ENCODE measurements at regions not wholly inside any gene's neighbourhood (a gene's known extent, or its start where the extent isn't known, plus 50 kb on each side); places are given as distances from the start of the nearest gene placed in this dataset.
A peak's percentile ranks its signal among the peaks of the same experiment; 100 is the strongest.

GRCh38 chr18:39655341-39655740, 2089.7 kb upstream of the CELF4 start:
- Histone ChIP-seq H3K27ac (no peak overlapping the region), H3K9me3 (no peaks in the 10 kb centered on the region), H3K4me3 (no peak overlapping the region), H3K4me1 (no peaks in the 10 kb centered on the region), H3K36me3 (no peaks in the 10 kb centered on the region), H3K27me3 (ENCODE audit: low read depth) (no peaks in the 10 kb centered on the region)
- no peak for TF ChIP-seq CTCF (IDR thresholded peaks at IDR 0.05)
- intact Hi-C loops (cut with DNase I) = no loop called here
- no peak for DNase-seq
- no peak for ATAC-seq

GRCh38 chr18:39653221-39653620, 2087.6 kb upstream of the CELF4 start:
- Histone ChIP-seq H3K27ac (no peak overlapping the region), H3K9me3 (no peaks in the 10 kb centered on the region), H3K4me1 (no peaks in the 10 kb centered on the region), H3K27me3 (ENCODE audit: low read depth) (no peaks in the 10 kb centered on the region), H3K36me3 (no peaks in the 10 kb centered on the region), H3K4me3 (no peak overlapping the region)
- TF ChIP-seq CTCF (IDR thresholded peaks at IDR 0.05) = no peak
- no peak for ATAC-seq
- intact Hi-C loops (cut with DNase I) = no loop called here
- DNase-seq = no peak

DNA sequence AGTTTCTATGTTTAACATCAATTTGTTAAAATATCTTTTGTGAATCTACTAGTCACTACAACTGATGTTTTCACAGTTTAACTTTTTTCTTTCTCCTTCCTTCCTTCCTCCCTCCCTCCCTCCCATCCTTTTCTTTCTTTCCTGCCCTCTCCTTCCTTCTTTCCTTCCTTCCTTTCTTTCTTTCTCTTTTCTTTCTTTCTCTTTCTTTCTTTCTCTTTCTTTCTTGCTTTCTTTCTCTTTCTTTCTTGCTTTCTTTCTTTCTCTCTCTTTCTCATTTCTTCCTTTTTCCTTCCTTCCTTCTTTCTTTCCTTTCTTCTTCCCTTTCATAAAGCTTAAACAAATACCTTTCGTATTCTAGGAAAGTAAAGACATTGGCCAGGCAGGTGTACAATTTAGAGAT, 2083.0 kb upstream of the CELF4 start:
- DNase-seq = no peak
- no peak for TF ChIP-seq CTCF (IDR thresholded peaks at IDR 0.05)
- no peak overlapping the region for H3K27ac ChIP-seq
- H3K4me1 ChIP-seq = no peaks in the 10 kb centered on the region
- intact Hi-C loops (cut with DNase I) = no loop called here
- ATAC-seq = no peak
- H3K4me3 ChIP-seq = no peak overlapping the region
- no peaks in the 10 kb centered on the region for H3K9me3 ChIP-seq
- no peaks in the 10 kb centered on the region for H3K36me3 ChIP-seq
- H3K27me3 ChIP-seq (ENCODE audit: low read depth) = no peaks in the 10 kb centered on the region

DNA sequence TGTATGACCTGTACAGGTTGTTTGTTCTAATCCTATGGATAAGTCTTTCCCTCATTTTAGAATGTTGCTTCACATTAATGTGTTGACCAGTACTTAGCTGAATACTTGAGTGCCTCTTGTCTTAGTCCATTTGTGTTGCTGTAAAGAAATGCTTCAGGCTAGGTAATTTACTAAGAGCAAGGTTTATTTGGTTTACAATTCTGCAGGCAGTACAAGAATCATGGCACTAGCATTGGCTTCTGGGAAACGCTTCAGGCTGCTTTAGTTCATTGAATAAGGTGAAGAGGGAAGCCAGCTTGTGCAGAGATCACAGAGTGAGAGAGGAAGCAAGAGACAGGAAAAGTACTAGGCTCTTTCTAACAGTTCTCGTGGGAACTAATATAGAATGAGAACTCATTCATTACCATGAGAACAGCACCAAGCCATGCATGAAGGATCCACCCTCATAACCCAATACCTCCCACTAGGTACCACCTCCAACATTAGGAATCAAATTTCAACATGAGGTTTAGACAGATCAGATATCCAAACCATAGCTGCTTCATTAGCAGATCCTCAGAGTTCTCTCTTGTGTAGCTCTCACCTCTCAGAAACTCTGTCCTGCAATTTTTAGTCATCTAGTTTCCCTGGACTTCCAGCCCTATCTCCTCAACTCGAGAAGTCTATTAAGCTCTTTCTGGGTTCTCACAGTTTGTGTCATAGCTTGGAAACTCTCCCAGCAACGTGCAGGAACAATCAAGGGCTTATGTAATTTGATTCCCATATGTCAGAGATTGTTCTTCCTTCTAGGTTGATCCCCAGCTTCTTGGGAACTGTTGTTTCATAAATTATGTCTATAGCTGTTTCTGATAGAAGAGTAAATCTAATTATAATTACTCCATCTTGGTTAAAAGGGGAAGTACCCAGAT, 2082.3 kb upstream of the CELF4 start:
- H3K4me3 ChIP-seq = no peak overlapping the region
- no peak overlapping the region for H3K27ac ChIP-seq
- no peaks in the 10 kb centered on the region for H3K36me3 ChIP-seq
- no peak for TF ChIP-seq CTCF (IDR thresholded peaks at IDR 0.05)
- ATAC-seq = peak; percentile 50 to 64
- DNase-seq = no peak
- no peaks in the 10 kb centered on the region for H3K9me3 ChIP-seq
- no peaks in the 10 kb centered on the region for H3K4me1 ChIP-seq
- intact Hi-C loops (cut with DNase I) = no loop called here
- H3K27me3 ChIP-seq (ENCODE audit: low read depth) = no peaks in the 10 kb centered on the region

- no peak for TF ChIP-seq CTCF (IDR thresholded peaks at IDR 0.05)
- H3K4me3 ChIP-seq = no peak overlapping the region
- H3K36me3 ChIP-seq = no peaks in the 10 kb centered on the region
- no peaks in the 10 kb centered on the region for H3K4me1 ChIP-seq
- H3K27ac ChIP-seq = no peak overlapping the region
- DNase-seq = no peak
- no peaks in the 10 kb centered on the region for H3K27me3 ChIP-seq (ENCODE audit: low read depth)
- ATAC-seq = no peak
- no peaks in the 10 kb centered on the region for H3K9me3 ChIP-seq
- intact Hi-C loops (cut with DNase I) = no loop called here
Measured at GRCh38 chr18:39638224-39638623, 2072.6 kb upstream of the CELF4 start.
